Cerebellar cortex (tissue), 1 donor: ENCODE measurements at regions not wholly inside any gene's neighbourhood (a gene's known extent, or its start where the extent isn't known, plus 50 kb on each side); places are given as distances from the start of the nearest gene placed in this dataset.

Source experiments
- DNase-seq: peaks from one replicate; pipeline ENCODE4 v3.0.0-alpha.2; 2015; ENCODE audit warnings: low spot score

DNA sequence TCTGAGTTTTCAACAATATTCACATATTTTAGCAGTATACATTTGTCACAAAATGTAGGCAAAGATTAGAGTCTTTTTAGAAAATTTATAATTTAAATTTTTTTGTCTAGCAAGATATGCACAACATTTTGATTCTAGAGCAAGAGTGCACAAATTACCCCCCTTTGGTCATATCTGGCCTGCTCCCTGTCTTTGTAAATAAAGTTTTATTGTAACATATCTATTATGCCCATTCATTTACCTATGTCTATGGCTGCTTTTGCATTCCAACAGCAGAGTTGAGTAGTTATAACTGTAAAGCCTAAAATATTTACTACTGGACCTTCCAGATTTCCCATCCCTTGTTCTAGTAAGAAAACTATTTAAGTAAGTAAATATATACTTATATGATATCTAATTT lies 430.7 kb downstream of the EDEM1 start:
- DNase-seq: no peak

DNA sequence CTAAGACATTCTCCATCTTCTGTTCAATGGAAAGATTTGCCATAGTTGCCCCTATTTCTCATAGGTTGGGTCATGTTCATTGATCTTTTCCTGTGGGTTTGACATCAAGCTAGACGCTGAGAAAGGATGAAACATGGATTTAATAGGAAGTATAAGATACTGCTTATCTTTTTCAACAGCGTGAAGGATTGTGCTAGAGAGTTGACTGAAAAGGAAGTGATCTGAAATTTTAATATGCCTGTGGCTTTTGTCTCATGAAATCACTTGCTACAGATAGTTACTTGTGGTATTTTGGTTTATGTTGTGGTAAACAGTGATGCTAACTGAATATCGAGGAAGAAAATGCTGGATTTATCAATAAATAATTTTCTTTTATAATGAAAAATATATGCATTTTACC lies 442.9 kb downstream of the EDEM1 start:
- DNase-seq: no peak

DNA sequence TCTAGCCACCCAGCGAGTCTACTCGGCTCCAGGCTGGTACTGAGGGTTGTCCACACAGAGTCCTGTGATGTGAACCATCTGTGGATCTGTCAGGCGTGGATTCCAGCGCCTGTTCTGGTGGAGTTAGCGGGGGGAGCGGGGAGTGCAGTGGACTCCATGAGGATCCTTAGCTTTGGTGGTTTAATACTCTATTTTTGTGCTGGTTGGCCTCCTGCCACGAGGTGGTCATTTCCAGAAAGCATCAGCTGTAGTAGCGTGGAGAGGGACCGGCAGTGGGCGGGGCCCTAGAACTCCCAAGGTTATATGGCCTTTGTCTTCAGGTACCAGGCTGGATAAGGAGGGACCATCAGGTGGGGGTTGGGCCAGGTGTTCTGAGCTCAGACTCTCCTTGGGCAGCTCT lies 446.5 kb downstream of the EDEM1 start:
- no peak for DNase-seq

DNA sequence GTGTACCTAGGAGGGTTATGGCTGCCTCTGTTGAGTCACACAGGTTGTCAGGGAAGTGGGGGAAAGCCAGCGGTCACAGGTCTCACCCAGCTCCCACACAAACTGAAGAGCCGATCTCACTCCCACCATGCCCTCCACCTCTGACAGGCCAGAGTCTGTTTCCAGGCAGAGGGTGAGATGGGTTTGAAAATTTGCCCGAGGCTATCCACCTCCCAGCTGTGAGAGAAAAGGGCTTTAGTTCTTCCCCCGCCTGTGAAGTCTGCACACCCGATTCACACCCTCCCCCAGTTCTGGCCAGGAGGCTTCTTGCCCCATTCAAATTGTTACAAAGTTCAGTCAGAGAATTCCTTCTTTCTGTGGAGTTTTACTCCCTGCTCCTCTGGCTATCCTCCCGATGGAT lies 446.9 kb downstream of the EDEM1 start:
- no peak for DNase-seq

DNA sequence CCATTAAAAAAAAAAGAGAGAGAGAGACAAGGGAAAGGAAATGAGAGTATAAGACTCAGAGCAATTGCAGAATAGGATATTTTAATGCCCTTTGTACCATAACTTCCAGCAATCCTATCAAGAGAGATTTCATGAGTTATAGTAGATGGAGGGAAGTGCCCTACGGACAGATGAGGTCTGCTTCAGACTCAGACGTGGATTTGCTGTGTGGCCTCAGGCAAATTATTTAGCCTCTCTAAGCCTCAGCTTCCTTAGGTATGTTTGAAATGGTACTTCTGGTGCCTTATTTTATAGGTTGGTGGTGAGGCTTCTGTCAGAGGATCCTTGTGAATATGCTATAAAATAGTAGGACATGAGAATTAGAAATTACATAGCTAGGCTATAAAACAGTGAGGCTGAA lies 448.2 kb downstream of the EDEM1 start:
- DNase-seq: no peak

DNA sequence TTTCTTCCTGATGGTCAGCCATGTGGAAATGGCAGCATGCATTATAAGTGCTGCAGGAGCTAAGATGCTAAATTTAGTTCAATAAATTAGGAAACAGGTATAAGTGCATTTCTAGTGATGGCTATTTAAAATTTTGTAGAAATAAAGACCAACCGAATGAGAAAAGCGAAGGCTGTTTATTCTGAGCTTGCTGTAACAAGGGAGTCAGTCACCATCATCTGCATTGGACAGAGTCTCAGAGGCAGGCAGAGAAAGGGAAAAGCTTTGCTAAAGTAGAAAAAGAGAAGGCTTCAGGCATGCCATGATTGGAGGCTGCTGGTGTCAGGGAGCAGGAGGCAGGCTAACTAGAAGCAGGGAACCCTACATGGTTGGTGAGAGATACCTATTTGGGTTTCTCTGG lies 451.0 kb downstream of the EDEM1 start:
- DNase-seq: no peak

DNA sequence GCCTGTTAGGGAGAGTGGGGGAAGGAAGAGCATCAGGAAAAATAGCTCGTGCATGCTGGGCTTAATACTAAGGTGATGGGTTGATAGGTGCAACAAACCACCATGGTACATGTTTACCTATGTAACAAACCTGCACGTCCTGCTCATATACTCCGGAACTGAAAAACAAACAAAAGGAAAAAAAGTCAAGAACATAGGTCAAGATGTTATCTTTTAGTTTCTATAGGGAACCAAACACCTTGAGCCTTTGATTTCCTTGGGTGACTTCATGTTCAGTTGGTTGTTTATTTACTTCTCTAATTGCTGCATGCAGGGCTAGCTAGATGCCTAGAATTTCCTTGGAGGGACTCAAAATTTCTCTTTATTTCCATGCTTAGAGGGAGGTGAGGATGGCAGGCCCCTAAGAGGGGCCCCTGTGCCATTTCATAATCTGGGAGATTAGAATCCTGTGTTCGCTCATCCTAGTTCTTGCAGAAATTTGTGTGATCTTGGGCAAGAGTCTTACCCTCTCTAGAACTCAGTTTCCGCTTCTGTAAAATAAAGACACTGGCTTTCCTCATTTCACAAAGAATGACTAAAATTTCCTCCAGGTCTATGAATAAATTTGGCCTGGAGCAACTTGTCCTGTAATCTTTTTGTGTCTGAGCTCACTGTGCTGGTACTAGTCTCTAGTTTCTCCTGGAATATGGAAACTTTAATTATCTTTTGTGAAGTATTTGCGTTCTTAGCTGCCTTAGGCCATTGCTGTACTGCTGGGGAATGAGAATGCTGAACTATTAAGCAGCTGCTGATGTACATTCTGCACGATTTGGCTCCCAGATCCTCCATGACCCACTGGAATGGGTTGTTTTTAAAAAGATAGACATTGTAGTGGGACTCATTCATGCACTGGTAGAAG lies 457.5 kb downstream of the EDEM1 start:
- DNase-seq: no peak

DNA sequence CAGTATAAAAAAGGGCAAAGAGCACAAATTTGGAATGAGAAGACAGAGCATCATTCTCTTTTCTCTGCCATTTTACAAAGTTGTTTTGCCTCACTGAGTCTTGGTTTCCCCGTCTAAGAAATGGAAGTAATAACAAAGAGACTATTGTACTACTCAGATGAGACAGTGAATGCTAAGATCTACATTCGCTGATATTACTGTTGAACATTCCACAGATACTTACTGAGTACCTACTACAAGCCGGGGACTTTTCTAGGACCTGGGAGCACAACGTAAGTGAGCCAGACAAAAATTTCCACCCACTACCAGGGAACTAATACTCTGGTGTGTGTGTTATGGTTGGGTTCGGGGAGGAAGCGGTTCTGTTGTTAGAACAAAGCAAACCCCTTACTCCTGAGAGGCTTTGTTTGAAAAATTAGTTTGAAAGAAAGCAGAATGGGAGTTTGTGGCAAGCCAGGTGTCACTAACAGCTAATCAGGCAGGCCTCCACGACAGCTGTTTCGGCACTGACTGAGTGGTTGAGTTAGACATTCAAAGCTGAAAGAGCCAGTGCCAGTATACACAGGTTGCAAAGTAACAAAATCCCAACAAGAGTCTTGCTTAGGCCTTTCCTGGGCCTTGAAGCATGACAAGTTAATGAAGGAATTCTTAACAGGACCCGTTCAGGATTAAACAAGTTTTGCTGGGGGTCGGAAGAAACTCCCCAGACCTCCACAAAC lies 458.3 kb downstream of the EDEM1 start:
- DNase-seq: no peak

DNA sequence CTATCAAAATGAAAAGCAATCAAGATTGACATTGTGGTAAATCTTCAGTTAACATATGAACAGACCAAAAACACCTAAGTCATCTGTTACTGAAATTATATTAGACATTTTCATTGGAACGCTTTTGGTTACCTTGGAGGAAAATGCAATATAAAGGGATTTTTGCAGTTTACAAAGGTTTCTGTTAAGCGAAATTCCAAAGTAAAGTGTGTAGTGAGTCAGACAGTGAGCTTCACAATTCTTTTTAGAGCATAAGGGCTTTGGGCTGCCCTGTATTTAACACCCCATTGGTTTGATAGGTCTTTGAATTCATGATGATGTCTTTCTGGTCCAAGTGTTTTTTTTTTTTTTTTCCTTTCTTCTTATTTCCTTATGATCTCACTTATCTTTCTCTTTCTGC lies 462.8 kb downstream of the EDEM1 start:
- DNase-seq: no peak

DNA sequence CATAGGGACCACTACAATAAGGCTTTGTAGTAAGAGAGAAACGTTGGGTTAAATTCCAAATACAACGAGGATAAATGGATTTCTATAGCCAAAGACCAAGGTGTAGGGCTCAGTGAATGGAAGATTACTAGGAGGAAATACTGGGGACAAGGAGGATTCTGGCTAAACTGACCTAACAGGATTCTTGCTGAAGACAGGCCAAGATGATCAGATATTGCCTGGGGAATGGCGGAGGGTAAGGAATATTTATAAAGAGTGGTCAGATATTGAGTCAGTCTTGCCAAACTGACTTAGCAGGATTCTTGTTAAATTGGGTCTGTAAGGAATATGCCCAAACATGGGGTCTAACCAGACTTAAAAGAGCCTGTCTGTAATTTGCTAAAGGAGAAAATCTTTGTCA lies 463.8 kb downstream of the EDEM1 start:
- DNase-seq: no peak

DNA sequence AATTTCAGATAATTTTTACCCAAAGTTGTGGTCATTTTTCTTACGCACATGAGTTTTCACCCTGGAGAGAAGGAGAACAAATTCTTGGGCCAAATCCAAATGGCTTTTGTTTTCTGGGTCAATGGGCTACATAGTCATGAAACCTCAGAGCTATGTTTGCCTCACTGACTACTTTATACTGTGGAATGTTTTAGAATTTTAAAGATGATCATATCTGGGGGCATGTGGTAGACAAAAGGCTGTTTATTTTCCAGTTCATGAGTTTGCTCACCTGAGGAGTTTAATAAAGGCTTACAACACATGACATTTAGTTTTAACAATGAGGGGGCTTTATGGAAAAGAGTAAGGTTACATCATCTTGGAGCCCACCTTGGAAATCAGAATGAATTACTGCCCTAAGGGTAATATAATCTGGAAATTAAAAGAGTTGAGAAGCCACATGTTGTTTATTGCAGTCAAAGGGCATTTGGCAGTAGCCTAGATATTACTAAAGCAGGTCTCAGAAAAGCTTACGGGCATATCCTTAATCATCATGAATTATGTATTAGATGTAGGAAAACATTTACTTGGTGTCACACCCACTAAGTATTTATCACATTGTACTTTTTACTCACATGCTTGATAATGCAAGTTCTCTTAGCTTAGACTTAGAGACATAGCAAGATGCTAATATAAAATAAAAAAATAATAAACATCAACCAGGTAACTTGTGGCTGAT lies 466.1 kb downstream of the EDEM1 start:
- DNase-seq: no peak

DNA sequence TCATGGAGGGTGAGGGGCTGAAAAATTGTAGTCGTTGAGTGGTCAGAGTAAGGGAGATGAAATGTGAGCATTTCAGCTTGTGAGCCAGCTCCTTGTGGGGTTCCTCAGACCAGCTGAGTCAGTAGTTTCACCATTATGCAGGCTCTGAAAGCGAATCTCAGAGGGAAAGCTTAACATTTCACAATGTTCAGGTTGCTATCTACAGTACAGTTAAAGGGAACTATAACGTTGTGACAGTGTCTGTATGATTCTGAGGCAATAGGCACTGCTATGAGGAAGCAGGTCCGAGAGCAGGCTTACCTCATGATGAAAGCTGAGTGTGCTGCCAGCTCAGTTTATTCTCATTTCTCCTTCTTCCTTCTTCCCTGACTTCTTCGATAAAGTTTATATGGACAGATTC lies 469.6 kb downstream of the EDEM1 start:
- DNase-seq: no peak

DNA sequence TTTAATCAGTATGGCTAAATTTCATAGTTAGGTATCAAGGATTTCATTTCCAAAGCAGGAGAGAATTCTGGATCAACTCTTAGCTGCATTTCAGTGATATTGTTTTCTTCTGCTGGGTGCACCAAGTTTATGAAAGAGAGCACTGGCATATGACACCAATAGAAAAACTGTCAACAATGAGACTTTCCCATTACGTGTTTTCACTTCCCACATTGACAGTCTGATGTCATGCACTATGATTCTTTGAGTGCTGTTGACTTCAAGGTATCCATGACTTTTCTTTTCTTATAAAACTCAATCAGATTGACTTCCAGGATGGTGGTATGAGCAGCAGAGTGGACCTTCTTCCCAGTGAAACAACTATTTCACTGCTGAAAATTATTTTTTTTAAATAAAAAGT lies 476.1 kb downstream of the EDEM1 start:
- no peak for DNase-seq

DNA sequence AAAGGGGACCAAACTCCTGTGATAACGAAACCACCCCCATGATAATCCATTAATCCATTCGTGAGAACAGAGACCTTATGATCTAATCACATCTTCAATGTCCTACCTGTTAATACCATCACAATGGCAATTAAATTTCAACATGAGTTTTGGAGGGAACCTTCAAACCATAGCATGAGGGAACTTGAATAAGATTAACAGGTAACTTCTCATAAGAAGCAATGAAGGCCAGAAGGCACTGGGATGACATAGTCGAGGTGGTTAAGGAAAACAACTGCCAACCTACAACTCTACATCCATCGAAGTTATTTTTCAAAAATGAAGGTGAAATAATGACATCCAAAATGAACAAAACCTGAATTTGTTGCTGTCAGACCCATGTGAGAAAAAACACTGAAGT lies 478.9 kb downstream of the EDEM1 start:
- DNase-seq: no peak

DNA sequence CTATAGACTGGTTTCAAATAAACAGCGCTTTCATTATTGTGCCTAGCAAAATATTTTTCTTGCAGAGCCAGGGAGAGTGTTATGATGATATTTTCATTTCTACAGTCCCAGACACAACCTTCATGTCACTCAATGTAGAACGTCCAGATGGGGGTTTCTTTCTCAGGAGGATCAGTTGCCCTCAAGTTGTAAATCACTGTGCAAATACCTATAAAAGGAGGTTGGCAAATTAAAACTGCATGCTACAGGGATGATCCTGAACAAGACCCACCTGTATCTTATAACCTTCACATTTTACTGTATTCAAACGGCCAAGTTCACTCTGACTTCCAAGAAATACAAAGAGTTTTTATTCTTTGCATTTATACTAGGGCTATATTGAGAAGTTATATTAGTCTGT lies 486.0 kb downstream of the EDEM1 start:
- DNase-seq: no peak

DNA sequence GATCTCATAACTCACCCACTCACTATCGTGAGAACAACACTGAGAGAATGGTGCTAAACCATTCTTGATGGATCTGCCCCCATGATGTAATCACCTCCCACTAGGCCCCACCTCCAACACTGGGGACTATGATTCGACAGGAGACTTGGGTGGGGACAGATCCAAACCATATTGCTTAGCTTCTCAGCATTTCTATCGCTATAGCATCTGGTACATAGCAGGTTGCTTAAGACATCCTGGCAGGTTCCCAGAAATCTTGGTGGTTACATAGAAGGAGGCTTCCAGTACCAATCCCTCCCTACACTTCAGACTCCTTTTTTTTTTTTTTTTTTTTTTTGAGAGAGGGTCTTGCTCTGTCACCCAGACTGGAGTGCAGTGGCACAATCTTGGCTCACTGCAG lies 487.8 kb downstream of the EDEM1 start:
- DNase-seq: no peak

DNA sequence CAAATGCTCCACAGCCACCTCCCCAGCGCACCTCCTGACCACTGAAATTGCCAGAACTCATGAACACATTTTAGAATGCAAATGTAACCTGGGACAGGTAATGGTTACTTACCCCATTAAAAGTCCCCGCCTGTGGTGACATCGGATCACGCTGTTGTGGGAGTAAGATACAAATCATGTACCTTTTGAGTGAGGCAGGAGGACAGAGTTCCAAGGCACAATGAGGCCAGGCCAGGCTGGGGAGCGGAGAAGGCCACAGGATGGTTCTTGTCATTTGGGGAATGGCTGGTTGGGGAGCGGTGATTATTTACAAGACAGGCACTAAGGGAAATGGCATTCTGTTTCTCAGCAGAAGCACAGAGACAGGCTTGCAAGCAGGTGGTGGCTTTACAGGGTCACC lies 490.0 kb downstream of the EDEM1 start:
- peak; percentile 1 for DNase-seq

DNA sequence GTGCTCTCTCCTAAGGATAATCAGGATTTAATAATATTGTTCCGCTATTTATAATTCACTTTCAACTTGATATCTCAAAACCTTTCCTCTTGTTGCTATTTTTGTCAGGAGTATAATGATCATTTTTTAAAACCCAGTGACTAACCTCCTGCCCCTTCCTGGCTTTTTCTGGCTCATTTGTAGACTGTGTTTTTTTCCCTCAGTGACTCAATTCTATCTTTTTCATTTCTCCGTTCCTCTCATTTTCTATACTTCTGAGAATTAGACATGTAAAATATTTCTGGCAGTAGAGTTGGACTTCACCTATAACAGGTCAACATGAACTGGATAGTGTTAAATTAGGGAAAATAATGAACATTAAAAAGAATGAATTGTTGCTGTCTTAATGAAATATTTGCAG lies 490.7 kb downstream of the EDEM1 start:
- no peak for DNase-seq

DNA sequence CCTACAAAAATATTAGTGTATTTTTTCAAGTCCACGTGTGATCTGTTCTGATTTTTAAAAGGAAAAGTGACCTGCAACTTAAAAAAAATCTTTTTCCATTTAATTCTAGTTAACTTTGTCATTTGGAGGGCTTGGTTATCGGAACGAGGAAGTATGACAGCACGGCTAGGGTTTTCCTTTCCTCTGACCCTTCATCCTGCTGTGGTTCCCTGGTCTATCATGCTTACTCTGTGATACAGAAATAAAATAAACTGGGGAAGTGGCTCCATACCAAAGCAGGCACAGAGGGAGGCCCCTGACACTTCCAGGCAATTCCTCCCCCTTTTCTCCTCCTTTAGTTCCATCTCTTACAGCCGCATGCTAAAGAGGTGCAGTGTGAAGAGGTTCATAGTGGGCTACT lies 491.3 kb downstream of the EDEM1 start:
- no peak for DNase-seq

DNA sequence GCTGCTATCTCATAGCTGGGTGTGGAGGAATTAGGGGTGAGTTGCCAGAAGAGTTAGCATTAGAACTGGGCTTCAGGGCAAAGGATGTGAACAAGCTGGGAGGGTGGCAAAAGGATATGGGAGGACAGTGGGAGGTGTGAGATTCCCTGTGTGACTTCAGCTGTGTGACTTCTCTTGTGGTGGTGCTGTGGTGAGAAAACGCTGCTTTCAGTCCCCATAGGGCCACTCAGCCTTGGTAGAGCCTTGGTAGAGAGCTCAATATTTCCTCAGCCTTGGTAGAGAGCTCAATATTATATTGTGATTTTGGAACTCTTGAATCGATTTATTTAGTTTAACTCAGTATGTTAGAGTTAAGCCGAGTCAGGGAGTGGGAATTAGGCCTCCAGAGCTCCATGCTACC lies 499.7 kb downstream of the EDEM1 start:
- no peak for DNase-seq

DNA sequence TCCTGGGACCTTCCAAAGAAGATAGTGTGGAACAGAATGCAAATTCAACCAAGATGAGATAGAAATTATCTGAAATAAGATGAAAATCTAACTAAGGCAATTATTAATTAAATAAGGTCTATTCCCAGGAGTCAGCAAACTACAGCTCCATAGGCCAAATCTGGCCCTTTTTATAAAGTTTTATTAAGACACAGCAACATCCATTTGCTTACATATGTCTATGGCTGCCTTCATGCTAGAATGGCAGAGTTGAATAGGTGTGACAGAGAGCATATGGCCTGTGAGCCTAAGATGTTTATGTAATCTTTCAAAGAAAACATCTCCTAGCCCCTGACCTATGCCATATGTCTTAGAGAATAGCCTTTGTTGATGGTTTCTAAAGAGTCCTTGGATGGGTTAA lies 503.0 kb downstream of the EDEM1 start:
- no peak for DNase-seq

DNA sequence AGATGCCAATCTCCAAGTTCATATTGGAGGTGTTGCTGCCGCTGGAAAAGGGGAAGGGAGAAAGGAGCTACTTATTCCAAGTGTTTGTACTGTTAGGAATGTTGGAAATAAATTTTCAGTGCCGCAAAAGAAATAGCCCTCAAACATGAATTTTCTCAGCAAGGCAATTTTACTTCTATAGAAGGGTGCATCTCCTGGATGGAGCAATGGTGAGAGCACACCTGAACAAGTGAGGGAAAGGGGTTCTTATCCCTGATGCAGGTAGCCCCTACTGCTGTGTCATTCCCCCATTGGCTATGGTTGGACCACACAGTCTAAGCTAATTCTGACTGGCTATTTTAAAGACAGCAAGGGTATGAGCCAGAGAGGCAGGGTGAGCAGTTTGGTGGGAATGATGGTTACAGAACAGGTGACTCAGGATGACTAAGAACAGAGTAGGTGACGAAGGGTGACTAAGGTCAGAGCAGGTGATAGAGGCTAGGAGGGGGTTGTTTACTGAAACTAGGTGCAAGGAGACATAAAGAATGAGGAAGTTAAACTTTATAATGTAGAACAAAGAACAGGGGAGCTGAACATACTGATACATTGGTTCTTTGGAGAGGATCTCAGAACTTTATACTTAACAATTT lies 503.5 kb downstream of the EDEM1 start:
- DNase-seq: no peak

DNA sequence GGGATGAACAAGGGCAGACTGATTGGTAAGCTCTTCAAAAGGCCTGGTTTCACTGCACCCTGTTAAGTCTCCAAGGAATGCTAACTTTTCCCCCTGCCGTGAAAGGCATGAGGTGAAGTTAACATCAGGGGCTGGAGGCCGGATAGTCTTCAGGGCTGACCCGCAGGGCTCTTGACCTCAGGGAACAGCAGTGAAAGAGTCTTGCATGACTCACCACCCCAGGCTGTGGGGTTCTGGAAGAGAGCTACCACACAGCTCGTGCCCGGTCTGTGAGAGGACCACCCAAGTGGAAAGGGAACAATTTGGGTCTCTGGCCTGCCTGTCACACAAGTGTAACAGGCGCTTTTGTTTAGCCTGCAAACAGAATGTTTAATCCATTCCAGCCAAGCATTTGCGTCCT lies 504.9 kb downstream of the EDEM1 start:
- no peak for DNase-seq
